GM21717 (cell line): ENCODE measurements at regions not wholly inside any gene's neighbourhood (a gene's known extent, or its start where the extent isn't known, plus 50 kb on each side); places are given as distances from the start of the nearest gene placed in this dataset.
"Not testable (repeated sequence)": the region's sequence is repeated elsewhere in the genome, so short reads cannot be mapped to it uniquely, and the experiment has no call there.

Experiments
- ATAC-seq: cut with Tn5 transposase; IDR thresholded peaks from one replicate; pipeline ENCODE4 v1.9.1; 2021; ENCODE audit warnings: mild to moderate bottlenecking, moderate library complexity; ENCODE audit not compliant: unreplicated experiment

- ATAC-seq, result no peak
These were observed 383.0 kb upstream of the PCDH15 start for GRCh38 chr10:55183993-55184392.

GRCh38 chr10:55180357-55180756 is 379.3 kb upstream of the PCDH15 start:
- ATAC-seq, result no peak

- no peak for ATAC-seq
These were observed 373.4 kb upstream of the PCDH15 start for GRCh38 chr10:55174419-55174818.

GRCh38 chr10:55169493-55169892 is 368.5 kb upstream of the PCDH15 start:
- ATAC-seq, result no peak

GRCh38 chr10:55168343-55168742 is 367.3 kb upstream of the PCDH15 start:
- no peak for ATAC-seq

- no peak for ATAC-seq
These were observed 362.5 kb upstream of the PCDH15 start for GRCh38 chr10:55163388-55163979.

- ATAC-seq, result not testable (repeated sequence)
These were observed 361.3 kb upstream of the PCDH15 start for GRCh38 chr10:55162321-55162720.

GRCh38 chr10:55160655-55161283 is 359.7 kb upstream of the PCDH15 start:
- ATAC-seq, result no peak

GRCh38 chr10:55158633-55159032 is 357.6 kb upstream of the PCDH15 start:
- ATAC-seq, result no peak

GRCh38 chr10:55146032-55146431 is 345.0 kb upstream of the PCDH15 start:
- ATAC-seq, result no peak

- no peak for ATAC-seq
These were observed 343.0 kb upstream of the PCDH15 start for GRCh38 chr10:55144001-55144400.

- ATAC-seq, result no peak
These were observed 340.9 kb upstream of the PCDH15 start for GRCh38 chr10:55141892-55142291.

GRCh38 chr10:55137063-55137462 is 336.0 kb upstream of the PCDH15 start:
- ATAC-seq, result no peak

GRCh38 chr10:55104738-55105137 is 303.7 kb upstream of the PCDH15 start:
- no peak for ATAC-seq

GRCh38 chr10:55098452-55098851 is 297.4 kb upstream of the PCDH15 start:
- no peak for ATAC-seq

GRCh38 chr10:55091691-55092328 is 290.8 kb upstream of the PCDH15 start:
- no peak for ATAC-seq

GRCh38 chr10:55078121-55078520 is 277.1 kb upstream of the PCDH15 start:
- no peak for ATAC-seq

- no peak for ATAC-seq
These were observed 264.2 kb upstream of the PCDH15 start for GRCh38 chr10:55065185-55065584.

GRCh38 chr10:55063811-55064210 is 262.8 kb upstream of the PCDH15 start:
- ATAC-seq, result no peak

GRCh38 chr10:55062349-55062748 is 261.3 kb upstream of the PCDH15 start:
- no peak for ATAC-seq

- ATAC-seq, result no peak
These were observed 257.8 kb upstream of the PCDH15 start for GRCh38 chr10:55058800-55059199.

GRCh38 chr10:55051515-55051914 is 250.5 kb upstream of the PCDH15 start:
- ATAC-seq, result no peak
